HPDE6-E6E7 (cell line): ENCODE measurements at regions not wholly inside any gene's neighbourhood (a gene's known extent, or its start where the extent isn't known, plus 50 kb on each side); places are given as distances from the start of the nearest gene placed in this dataset.

Experiments
- DNase-seq: peaks from one replicate; pipeline ENCODE4 v3.0.0; 2011; ENCODE audit warnings: missing footprints; ENCODE audit errors: extremely low spot score

GRCh38 chr2:139165601-139166000, 385.4 kb upstream of the NXPH2 start:
- no peak for DNase-seq

GRCh38 chr2:139165041-139165440, 384.9 kb upstream of the NXPH2 start:
- DNase-seq: no peak

GRCh38 chr2:139162957-139163356, 382.8 kb upstream of the NXPH2 start:
- DNase-seq: no peak

- no peak for DNase-seq
These were observed 382.3 kb upstream of the NXPH2 start for GRCh38 chr2:139162456-139162855.

- no peak for DNase-seq
These were observed 380.6 kb upstream of the NXPH2 start for GRCh38 chr2:139160836-139161235.

GRCh38 chr2:139159177-139159576, 379.0 kb upstream of the NXPH2 start:
- no peak for DNase-seq

- DNase-seq: no peak
These were observed 376.5 kb upstream of the NXPH2 start for GRCh38 chr2:139156730-139157129.

- no peak for DNase-seq
These were observed 375.8 kb upstream of the NXPH2 start for GRCh38 chr2:139155991-139156390.

GRCh38 chr2:139142252-139142880, 362.2 kb upstream of the NXPH2 start:
- no peak for DNase-seq

GRCh38 chr2:139124271-139124670, 344.1 kb upstream of the NXPH2 start:
- no peak for DNase-seq

GRCh38 chr2:139123795-139124194, 343.6 kb upstream of the NXPH2 start:
- DNase-seq: no peak

- peak; percentile 25 for DNase-seq
These were observed 342.5 kb upstream of the NXPH2 start for GRCh38 chr2:139122711-139123158.

GRCh38 chr2:139099721-139100120, 319.5 kb upstream of the NXPH2 start:
- DNase-seq: no peak

GRCh38 chr2:139098961-139099360, 318.8 kb upstream of the NXPH2 start:
- DNase-seq: no peak

- DNase-seq: no peak
These were observed 302.9 kb upstream of the NXPH2 start for GRCh38 chr2:139083121-139083520.

GRCh38 chr2:139080244-139080643, 300.1 kb upstream of the NXPH2 start:
- DNase-seq: no peak

GRCh38 chr2:139079311-139079710, 299.1 kb upstream of the NXPH2 start:
- no peak for DNase-seq

- no peak for DNase-seq
These were observed 298.2 kb upstream of the NXPH2 start for GRCh38 chr2:139078376-139078775.

- DNase-seq: no peak
These were observed 297.0 kb upstream of the NXPH2 start for GRCh38 chr2:139077099-139077737.

- no peak for DNase-seq
These were observed 287.7 kb upstream of the NXPH2 start for GRCh38 chr2:139067874-139068273.

- DNase-seq: no peak
These were observed 286.9 kb upstream of the NXPH2 start for GRCh38 chr2:139067072-139067471.

- DNase-seq: no peak
These were observed 284.0 kb upstream of the NXPH2 start for GRCh38 chr2:139064159-139064558.

- DNase-seq: no peak
These were observed 279.4 kb upstream of the NXPH2 start for GRCh38 chr2:139059617-139060016.

- no peak for DNase-seq
These were observed 275.0 kb upstream of the NXPH2 start for GRCh38 chr2:139055202-139055601.
